ENCODE measurements at regions not wholly inside any gene's neighbourhood (a gene's known extent, or its start where the extent isn't known, plus 50 kb on each side); places are given as distances from the start of the nearest gene placed in this dataset.
A peak's percentile ranks its signal among the peaks of the same experiment; 100 is the strongest.

- DNase-seq = no peak
Observed at GRCh38 chr10:4522296-4523000, 303.6 kb upstream of the AKR1E2 start.

- peak; percentile 52 for DNase-seq
Observed at GRCh38 chr10:4519658-4520402, 306.2 kb upstream of the AKR1E2 start.

DNA sequence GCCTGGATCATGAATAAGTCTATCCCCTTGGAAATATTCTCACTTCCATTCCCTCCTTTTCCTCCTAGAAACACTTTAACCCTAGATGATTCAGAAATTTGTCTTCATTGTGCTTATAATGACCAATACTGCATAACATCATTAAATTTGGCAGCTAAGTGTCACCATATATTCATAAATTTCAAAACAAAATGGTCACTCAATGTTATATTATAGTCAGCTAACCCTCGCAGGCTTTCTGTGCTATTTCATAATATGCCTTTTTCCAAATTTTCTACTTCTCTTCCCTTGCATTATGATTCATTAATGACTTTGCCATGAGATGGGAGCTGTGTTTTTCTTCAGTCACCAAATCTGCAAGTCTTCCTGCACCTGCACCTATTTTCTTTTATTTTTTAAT lies 308.3 kb upstream of the AKR1E2 start:
- DNase-seq = no peak

DNA sequence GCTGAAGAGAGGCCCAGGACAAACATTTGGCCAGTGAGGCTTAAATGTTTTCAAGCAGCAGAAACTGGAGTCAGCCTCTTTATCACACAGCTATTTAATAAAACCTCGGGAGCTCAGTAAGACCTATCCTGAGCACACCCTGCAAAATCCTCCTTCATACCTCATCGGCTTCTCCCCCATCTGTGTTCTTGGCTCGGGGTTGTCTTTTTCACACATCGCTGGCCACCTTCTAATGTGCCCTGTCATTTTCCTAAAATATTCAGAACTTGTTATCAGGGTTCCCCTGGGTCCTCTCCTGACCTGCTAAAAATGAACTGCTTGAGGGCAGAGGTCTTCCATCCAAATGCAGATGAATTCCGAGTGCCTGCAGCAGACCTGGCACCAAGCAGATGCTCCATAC lies 310.3 kb upstream of the AKR1E2 start:
- no peak for DNase-seq

DNA sequence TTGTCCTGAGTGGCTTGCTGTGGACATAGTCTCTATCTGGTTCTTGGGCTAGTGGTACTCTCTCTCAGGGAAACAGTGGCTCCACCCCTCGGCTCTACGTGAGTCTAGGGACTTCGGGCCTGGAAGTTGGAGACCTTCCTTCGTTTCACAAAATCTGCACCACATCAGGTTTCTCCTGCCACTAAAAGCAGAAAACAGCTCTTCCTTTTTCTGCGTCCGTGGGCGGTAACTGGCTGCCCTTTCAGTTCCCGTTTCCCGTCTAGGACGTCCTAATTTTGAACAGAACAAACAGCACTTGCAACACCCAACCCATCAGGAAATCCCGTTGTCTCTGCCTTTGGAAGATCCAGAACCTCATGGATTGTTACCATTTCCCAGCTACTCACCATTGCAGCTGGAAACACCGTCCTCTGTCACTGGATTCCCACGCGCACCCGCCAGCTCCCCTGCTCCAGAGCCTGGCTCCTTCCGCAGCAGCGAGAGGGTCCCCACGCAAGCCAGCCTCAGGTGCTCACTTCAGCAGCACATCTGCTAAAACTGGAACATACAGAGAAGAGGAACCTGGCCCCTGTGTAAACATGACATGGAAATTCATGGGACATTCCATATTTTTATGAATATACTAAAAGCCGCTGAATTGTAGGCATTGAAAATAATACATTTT lies 311.4 kb upstream of the AKR1E2 start:
- peak; percentile 56 for DNase-seq

- peak; percentile 28 for DNase-seq
Observed at GRCh38 chr10:4512671-4513240, 313.3 kb upstream of the AKR1E2 start.

DNA sequence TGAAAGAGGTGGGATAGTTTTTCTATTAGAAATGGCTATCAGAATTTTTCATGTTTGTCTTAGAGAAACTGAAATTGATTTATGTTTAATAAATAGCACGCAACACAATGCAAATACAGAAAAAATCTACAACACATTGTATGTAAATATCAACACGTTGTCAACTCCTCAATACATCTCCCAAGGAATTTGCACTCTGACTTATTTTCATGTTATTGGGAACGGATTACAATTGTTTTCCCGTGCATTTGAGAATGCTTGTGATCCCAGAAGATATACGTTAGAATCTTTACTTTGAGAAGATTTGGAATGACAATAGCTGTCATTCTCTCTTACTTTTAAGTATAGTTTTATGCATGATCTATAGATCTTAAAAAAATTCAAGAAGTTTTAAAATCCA lies 313.8 kb upstream of the AKR1E2 start:
- DNase-seq = no peak

DNA sequence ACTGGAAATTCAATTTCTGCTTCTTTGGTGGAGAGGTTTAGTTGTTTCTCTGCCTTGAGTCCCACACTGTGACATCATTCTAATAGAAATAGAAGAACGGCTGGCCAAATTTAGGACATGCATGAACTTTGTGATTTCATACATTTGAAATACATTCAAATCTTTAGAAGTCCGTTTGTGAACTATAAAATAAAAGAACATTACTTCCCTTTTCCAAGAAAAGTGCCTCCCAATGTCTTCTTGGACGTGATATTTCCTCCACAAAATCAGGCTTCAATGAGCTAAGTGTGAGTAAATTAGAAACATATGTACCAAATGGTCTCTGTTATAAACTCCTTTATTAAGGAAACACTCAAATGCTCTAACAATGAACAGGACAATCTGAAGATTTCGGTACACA lies 314.5 kb upstream of the AKR1E2 start:
- DNase-seq = no peak

DNA sequence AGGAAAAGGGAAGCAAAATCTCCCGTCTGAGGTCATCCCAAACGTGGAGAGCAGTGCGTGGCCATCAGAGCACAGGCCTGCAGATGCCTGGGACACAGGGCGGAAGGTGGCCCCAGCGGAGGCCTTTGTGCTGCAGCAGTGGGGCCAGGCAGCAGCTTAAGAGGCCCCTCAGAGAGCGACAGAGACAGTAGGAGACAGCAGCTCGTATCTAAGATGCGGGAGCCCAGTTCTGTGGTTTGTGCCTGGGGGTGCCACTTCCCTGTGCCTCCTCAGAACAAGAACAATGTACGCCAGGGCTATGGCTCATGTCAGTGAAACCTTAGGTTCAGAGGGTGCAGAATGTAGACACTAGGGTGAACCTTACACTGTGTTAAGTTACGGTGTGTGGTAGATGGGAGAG lies 316.6 kb upstream of the AKR1E2 start:
- DNase-seq = no peak

GRCh38 chr10:4506095-4506494 lies 319.9 kb upstream of the AKR1E2 start:
- DNase-seq = no peak

DNA sequence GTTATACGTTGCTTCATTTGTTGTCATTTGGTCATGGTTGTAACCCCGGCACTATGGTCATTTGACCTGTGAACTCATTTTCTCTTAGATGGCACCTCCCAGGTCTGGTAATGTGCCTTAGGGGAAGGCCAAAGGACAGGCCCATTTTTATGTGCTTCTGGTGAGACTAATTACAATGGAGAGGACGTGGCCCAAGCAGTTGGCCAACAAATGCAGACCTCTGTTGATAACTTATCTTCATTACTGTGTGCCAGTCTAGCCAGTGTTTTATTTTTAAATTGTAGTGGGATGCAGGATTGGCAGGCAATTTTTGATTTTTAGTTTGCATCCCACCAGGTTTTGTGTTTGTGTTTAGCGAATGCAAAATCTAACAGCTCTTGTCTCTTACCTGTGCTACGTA lies 321.5 kb upstream of the AKR1E2 start:
- DNase-seq = no peak

GRCh38 chr10:4503076-4503475 lies 322.9 kb upstream of the AKR1E2 start:
- DNase-seq = peak; percentile 32

DNA sequence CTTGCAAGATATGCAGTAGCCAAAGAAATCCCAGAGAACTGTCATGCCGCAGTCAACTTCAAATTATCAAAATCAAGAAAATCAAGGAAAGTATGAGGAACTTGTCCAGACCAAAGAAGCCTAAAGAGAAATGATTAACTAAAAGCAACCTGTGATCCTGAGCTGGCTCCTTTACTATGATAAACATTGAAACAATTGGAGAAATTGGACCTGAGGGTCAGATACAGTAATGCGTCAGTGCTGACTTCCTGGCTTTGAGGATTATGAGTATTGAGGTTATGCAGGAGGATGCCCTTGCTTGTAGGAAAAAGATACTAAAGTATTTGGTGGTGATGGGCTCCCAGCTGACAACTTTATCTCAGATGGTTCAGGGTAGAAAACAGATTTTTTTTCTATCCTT lies 324.7 kb upstream of the AKR1E2 start:
- DNase-seq = no peak

DNA sequence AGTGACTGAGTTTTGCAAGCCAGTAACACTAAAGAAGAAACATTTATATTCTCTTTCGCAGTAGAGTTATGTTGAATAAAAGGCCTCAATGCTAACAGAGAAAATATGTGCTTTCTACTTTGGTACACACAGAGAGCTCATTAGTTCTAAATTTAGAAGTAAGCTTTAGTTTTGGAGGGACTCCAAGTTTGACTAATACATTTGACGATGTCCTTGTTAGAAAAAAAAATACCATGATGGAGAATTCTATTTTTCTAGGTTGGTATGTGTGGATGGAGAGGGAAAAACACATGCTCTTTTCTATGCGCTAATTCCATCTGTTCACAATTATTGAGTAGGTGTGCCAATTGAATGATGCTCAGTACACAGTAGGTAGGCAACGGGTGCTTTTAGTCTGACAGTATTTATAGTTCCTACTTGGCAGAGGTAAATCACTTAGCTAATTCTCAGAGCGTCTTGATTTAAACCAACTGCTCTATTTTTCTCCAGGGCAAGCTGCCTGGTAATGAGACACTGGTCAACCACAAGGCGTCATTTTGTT lies 327.2 kb upstream of the AKR1E2 start:
- DNase-seq = no peak

GRCh38 chr10:4494551-4494950 lies 331.5 kb upstream of the AKR1E2 start:
- no peak for DNase-seq

DNA sequence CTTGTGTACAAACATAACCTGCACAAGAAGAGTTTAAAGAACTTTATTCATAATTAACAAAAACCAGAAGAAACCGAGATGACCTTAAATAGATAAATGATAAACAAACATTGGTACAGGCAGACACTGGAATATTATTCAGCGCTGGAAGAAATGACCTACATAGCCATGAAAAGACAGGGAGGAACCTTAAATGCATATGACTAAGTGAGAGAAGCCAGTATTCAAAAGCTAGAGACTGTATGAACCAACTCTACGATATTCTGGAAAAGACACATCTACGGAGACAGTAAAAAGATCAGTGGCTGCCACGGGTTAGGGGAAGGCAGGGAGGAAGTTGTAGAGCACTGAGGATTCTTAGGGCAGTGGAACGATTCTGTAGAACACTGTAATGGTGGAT lies 333.8 kb upstream of the AKR1E2 start:
- DNase-seq = no peak

DNA sequence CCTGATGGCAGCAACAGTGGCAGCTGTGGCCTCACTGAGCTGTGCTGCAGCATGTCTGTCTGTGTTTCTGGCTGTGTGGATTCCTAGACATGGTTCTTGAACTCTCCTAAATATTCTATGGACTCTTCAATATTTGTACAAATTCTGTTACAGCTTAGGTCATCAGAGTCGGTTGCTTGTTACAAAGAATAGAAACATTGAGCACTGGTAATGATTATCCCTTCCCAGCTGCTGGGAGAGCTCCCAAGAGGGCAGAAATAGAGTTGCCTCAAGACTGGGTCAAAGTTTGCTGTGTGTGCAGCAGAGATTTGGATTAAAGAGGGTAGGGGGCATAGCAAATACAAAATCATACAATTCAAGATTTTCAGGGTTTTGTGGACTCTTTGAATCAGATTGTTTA lies 337.1 kb upstream of the AKR1E2 start:
- no peak for DNase-seq

GRCh38 chr10:4485636-4486035 lies 340.4 kb upstream of the AKR1E2 start:
- no peak for DNase-seq

DNA sequence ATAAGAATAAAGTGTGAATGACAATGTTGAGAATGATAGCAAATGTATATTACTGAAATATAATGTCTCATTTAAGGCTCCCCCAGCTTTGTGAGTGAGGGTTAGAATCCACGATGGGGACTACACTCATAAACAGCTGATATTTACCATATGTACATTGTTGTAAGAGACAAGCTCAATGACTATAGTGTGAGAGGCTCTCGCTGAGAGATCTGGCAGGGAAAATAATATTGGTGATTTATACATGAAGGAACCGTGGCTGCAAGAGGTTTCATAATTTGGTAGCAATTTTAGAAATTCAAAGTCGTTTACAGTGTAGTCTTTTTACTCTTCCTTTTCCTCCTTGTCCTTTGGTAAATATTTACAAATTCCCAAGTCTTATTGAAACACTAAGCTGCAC lies 342.2 kb upstream of the AKR1E2 start:
- DNase-seq = no peak

DNA sequence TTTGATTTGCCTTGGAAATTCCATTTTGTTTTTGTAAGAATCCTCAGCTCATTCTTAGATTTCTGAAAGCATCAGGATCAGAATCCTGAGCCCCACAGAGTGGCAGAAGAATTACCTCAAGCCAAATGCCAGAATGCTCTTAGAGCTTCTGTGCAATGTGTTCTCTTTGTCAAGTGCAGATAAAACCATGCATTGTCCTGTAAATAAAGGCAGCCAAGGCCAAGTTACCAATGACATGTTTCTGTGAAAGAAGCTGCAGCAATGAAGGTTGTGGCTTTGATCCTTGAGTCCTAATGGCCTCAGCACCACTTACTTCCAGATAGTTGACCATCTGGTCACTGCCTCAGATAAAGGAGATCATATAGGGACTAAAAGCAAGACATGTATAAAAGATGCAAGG lies 343.3 kb upstream of the AKR1E2 start:
- DNase-seq = no peak

DNA sequence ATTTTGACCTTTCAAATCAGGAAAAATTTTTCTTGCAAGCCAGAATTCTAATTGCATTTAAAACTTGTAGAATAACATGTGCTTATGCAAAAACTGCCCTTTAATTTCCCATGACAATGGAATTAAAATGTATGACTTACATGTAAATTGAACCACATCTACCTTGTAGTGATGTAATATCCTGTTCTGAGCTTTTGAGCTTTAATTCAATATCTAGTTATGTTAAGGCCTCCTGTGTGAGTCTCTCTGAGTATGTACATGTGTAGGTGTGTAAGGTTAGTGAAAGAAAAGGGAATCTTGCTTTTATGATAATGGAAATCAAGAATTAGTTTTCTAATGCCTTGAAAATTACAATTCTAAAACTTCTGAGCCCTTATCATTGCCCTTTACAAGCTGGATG lies 344.8 kb upstream of the AKR1E2 start:
- no peak for DNase-seq

DNA sequence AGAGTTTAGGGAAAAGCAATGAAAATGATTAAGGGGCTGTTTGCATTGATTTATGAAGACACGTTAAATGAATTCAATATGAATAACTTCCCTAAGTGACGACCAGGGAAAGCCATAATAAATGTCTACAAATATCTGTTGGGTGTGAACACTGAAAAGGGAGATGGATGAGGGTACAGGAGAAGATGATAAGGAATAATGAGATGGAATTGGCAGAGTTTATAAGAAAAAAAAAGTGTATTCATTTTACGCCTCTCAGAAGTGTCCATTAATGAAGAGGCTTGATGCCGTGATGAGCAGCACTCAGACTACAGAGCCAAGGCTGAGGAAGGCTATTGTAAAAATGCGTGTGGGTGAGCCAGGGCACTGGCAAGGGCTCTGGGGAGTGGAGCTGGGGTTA lies 346.7 kb upstream of the AKR1E2 start:
- DNase-seq = no peak

GRCh38 chr10:4477664-4478063 lies 348.3 kb upstream of the AKR1E2 start:
- DNase-seq = no peak

Measured in OCI-M1 (cell line).